ENCODE measurements at regions not wholly inside any gene's neighbourhood (a gene's known extent, or its start where the extent isn't known, plus 50 kb on each side); places are given as distances from the start of the nearest gene placed in this dataset.
"Not testable (repeated sequence)": the region's sequence is repeated elsewhere in the genome, so short reads cannot be mapped to it uniquely, and the experiment has no call there.

- 46% methylated on average over 3 of the region's 3 CpGs for WGBS
- not testable (repeated sequence) for H3K27me3 ChIP-seq (ENCODE audit: control insufficient read depth in 1 of 2, insufficient read depth in 1 of 2, low read length in 2 of 2); H3K14ac ChIP-seq (ENCODE audit: low read length in 2 of 2); H4K8ac ChIP-seq (ENCODE audit: low read length); H3K18ac ChIP-seq (ENCODE audit: low read depth in 1 of 2, low read length in 2 of 2); H2BK12ac ChIP-seq (ENCODE audit: low read length in 2 of 2); H3K9ac ChIP-seq (ENCODE audit: low read length); H3K27ac ChIP-seq (ENCODE audit: low read length, poor library complexity, severe bottlenecking); H3K79me1 ChIP-seq (replicated peaks; ENCODE audit: low read length, poor library complexity, severe bottlenecking); H3K4me3 ChIP-seq (ENCODE audit: insufficient read depth in 1 of 2, low read depth in 1 of 2, low read length in 2 of 2); H3K9me3 ChIP-seq (ENCODE audit: control insufficient read depth, low read length); H2BK120ac ChIP-seq (ENCODE audit: low read depth, low read length); H4K91ac ChIP-seq (ENCODE audit: low read length); H2BK5ac ChIP-seq (ENCODE audit: low read depth, low read length, poor library complexity, severe bottlenecking); H2AK5ac ChIP-seq (ENCODE audit: low read length, severe bottlenecking); DNase-seq; H2AFZ ChIP-seq (ENCODE audit: low read depth, low read length); H3K4me1 ChIP-seq (ENCODE audit: control insufficient read depth, insufficient read depth, low read depth, low read length); H3K36me3 ChIP-seq (ENCODE audit: control insufficient read depth in 1 of 2, insufficient read depth in 2 of 2, low read depth in 1 of 2, low read length in 2 of 2); H3K4ac ChIP-seq (ENCODE audit: low read depth in 1 of 2, low read length in 2 of 2); H2BK15ac ChIP-seq (ENCODE audit: low read depth, poor library complexity, severe bottlenecking); H3K4me2 ChIP-seq (ENCODE audit: low read length, poor library complexity, severe bottlenecking); H3K23ac ChIP-seq (ENCODE audit: low read length in 2 of 2)
Observed at GRCh38 chr22:34834541-34834940, 231.4 kb upstream of the ISX start.

GRCh38 chr22:34841331-34841771, 224.6 kb upstream of the ISX start:
- H3K36me3 ChIP-seq (ENCODE audit: control insufficient read depth in 1 of 2, insufficient read depth in 2 of 2, low read depth in 1 of 2, low read length in 2 of 2), result no peaks in the 10 kb centered on the region
- H4K91ac ChIP-seq (ENCODE audit: low read length), result no peak overlapping the region
- H3K4me1 ChIP-seq (ENCODE audit: control insufficient read depth, insufficient read depth, low read depth, low read length), result no peaks in the 10 kb centered on the region
- H4K8ac ChIP-seq (ENCODE audit: low read length), result no peak overlapping the region
- no peak overlapping the region for H3K27ac ChIP-seq (ENCODE audit: low read length, poor library complexity, severe bottlenecking)
- no peak overlapping the region for H2AFZ ChIP-seq (ENCODE audit: low read depth, low read length)
- no peaks in the 10 kb centered on the region for H3K79me1 ChIP-seq (replicated peaks; ENCODE audit: low read length, poor library complexity, severe bottlenecking)
- H3K4me3 ChIP-seq (ENCODE audit: insufficient read depth in 1 of 2, low read depth in 1 of 2, low read length in 2 of 2), result no peak overlapping the region
- no peak overlapping the region for H3K9ac ChIP-seq (ENCODE audit: low read length)
- no peak overlapping the region for H2BK15ac ChIP-seq (ENCODE audit: low read depth, poor library complexity, severe bottlenecking)
- H2AK5ac ChIP-seq (ENCODE audit: low read length, severe bottlenecking), result no peak overlapping the region
- no peak overlapping the region for H2BK120ac ChIP-seq (ENCODE audit: low read depth, low read length)
- no peak overlapping the region for H2BK12ac ChIP-seq (ENCODE audit: low read length in 2 of 2)
- H3K27me3 ChIP-seq (ENCODE audit: control insufficient read depth in 1 of 2, insufficient read depth in 1 of 2, low read length in 2 of 2), result no peaks in the 10 kb centered on the region
- 8% methylated on average over 3 of the region's 3 CpGs for WGBS
- no peak overlapping the region for H3K4me2 ChIP-seq (ENCODE audit: low read length, poor library complexity, severe bottlenecking)
- no peak overlapping the region for H3K14ac ChIP-seq (ENCODE audit: low read length in 2 of 2)
- H3K18ac ChIP-seq (ENCODE audit: low read depth in 1 of 2, low read length in 2 of 2), result no peak overlapping the region
- H2BK5ac ChIP-seq (ENCODE audit: low read depth, low read length, poor library complexity, severe bottlenecking), result no peak overlapping the region
- H3K23ac ChIP-seq (ENCODE audit: low read length in 2 of 2), result no peak overlapping the region
- H3K9me3 ChIP-seq (ENCODE audit: control insufficient read depth, low read length), result no peaks in the 10 kb centered on the region
- no peak overlapping the region for H3K4ac ChIP-seq (ENCODE audit: low read depth in 1 of 2, low read length in 2 of 2)
- DNase-seq, result no peak

- no peak overlapping the region for H3K23ac ChIP-seq (ENCODE audit: low read length in 2 of 2)
- H2AK5ac ChIP-seq (ENCODE audit: low read length, severe bottlenecking), result no peak overlapping the region
- H2BK15ac ChIP-seq (ENCODE audit: low read depth, poor library complexity, severe bottlenecking), result no peak overlapping the region
- H3K27me3 ChIP-seq (ENCODE audit: control insufficient read depth in 1 of 2, insufficient read depth in 1 of 2, low read length in 2 of 2), result no peaks in the 10 kb centered on the region
- no peak overlapping the region for H3K14ac ChIP-seq (ENCODE audit: low read length in 2 of 2)
- H2AFZ ChIP-seq (ENCODE audit: low read depth, low read length), result no peak overlapping the region
- no peak overlapping the region for H3K4me2 ChIP-seq (ENCODE audit: low read length, poor library complexity, severe bottlenecking)
- H3K4me3 ChIP-seq (ENCODE audit: insufficient read depth in 1 of 2, low read depth in 1 of 2, low read length in 2 of 2), result no peak overlapping the region
- no peak overlapping the region for H2BK12ac ChIP-seq (ENCODE audit: low read length in 2 of 2)
- no peak overlapping the region for H3K9ac ChIP-seq (ENCODE audit: low read length)
- H3K36me3 ChIP-seq (ENCODE audit: control insufficient read depth in 1 of 2, insufficient read depth in 2 of 2, low read depth in 1 of 2, low read length in 2 of 2), result no peaks in the 10 kb centered on the region
- no peaks in the 10 kb centered on the region for H3K9me3 ChIP-seq (ENCODE audit: control insufficient read depth, low read length)
- H2BK120ac ChIP-seq (ENCODE audit: low read depth, low read length), result no peak overlapping the region
- no peak overlapping the region for H3K18ac ChIP-seq (ENCODE audit: low read depth in 1 of 2, low read length in 2 of 2)
- no peak overlapping the region for H4K8ac ChIP-seq (ENCODE audit: low read length)
- no peaks in the 10 kb centered on the region for H3K4me1 ChIP-seq (ENCODE audit: control insufficient read depth, insufficient read depth, low read depth, low read length)
- 52% methylated on average over 3 of the region's 4 CpGs for WGBS
- H3K27ac ChIP-seq (ENCODE audit: low read length, poor library complexity, severe bottlenecking), result no peak overlapping the region
- no peak overlapping the region for H2BK5ac ChIP-seq (ENCODE audit: low read depth, low read length, poor library complexity, severe bottlenecking)
- no peaks in the 10 kb centered on the region for H3K79me1 ChIP-seq (replicated peaks; ENCODE audit: low read length, poor library complexity, severe bottlenecking)
- H4K91ac ChIP-seq (ENCODE audit: low read length), result no peak overlapping the region
- no peak for DNase-seq
- no peak overlapping the region for H3K4ac ChIP-seq (ENCODE audit: low read depth in 1 of 2, low read length in 2 of 2)
Observed at GRCh38 chr22:34841911-34842310, 224.0 kb upstream of the ISX start.

- H2BK15ac ChIP-seq (ENCODE audit: low read depth, poor library complexity, severe bottlenecking), result no peak overlapping the region
- H2BK12ac ChIP-seq (ENCODE audit: low read length in 2 of 2), result no peak overlapping the region
- H2BK120ac ChIP-seq (ENCODE audit: low read depth, low read length), result no peak overlapping the region
- H3K4ac ChIP-seq (ENCODE audit: low read depth in 1 of 2, low read length in 2 of 2), result no peak overlapping the region
- no peak overlapping the region for H2AK5ac ChIP-seq (ENCODE audit: low read length, severe bottlenecking)
- no peak overlapping the region for H3K9ac ChIP-seq (ENCODE audit: low read length)
- no peaks in the 10 kb centered on the region for H3K36me3 ChIP-seq (ENCODE audit: control insufficient read depth in 1 of 2, insufficient read depth in 2 of 2, low read depth in 1 of 2, low read length in 2 of 2)
- no peak overlapping the region for H4K8ac ChIP-seq (ENCODE audit: low read length)
- DNase-seq, result no peak
- H3K9me3 ChIP-seq (ENCODE audit: control insufficient read depth, low read length), result no peaks in the 10 kb centered on the region
- no peaks in the 10 kb centered on the region for H3K4me1 ChIP-seq (ENCODE audit: control insufficient read depth, insufficient read depth, low read depth, low read length)
- no peak overlapping the region for H4K91ac ChIP-seq (ENCODE audit: low read length)
- H3K18ac ChIP-seq (ENCODE audit: low read depth in 1 of 2, low read length in 2 of 2), result no peak overlapping the region
- 70% methylated on average over 2 of the region's 2 CpGs for WGBS
- H2AFZ ChIP-seq (ENCODE audit: low read depth, low read length), result no peak overlapping the region
- H3K79me1 ChIP-seq (replicated peaks; ENCODE audit: low read length, poor library complexity, severe bottlenecking), result no peaks in the 10 kb centered on the region
- H3K27me3 ChIP-seq (ENCODE audit: control insufficient read depth in 1 of 2, insufficient read depth in 1 of 2, low read length in 2 of 2), result no peaks in the 10 kb centered on the region
- H3K4me2 ChIP-seq (ENCODE audit: low read length, poor library complexity, severe bottlenecking), result no peak overlapping the region
- H3K23ac ChIP-seq (ENCODE audit: low read length in 2 of 2), result no peak overlapping the region
- H3K4me3 ChIP-seq (ENCODE audit: insufficient read depth in 1 of 2, low read depth in 1 of 2, low read length in 2 of 2), result no peak overlapping the region
- no peak overlapping the region for H3K27ac ChIP-seq (ENCODE audit: low read length, poor library complexity, severe bottlenecking)
- H2BK5ac ChIP-seq (ENCODE audit: low read depth, low read length, poor library complexity, severe bottlenecking), result no peak overlapping the region
- no peak overlapping the region for H3K14ac ChIP-seq (ENCODE audit: low read length in 2 of 2)
Observed at GRCh38 chr22:34842630-34843029, 223.3 kb upstream of the ISX start.

All from mesenchymal stem cell (in vitro differentiated cells and primary cell).